Stimulated activated CD4-positive, alpha-beta T cell treated with anti-CD3 and anti-CD28 coated beads, Interleukin-15, amount 100 ng/mL, for 1 hour (primary cell): ENCODE measurements at regions not wholly inside any gene's neighbourhood (a gene's known extent, or its start where the extent isn't known, plus 50 kb on each side); places are given as distances from the start of the nearest gene placed in this dataset.
"Not testable (repeated sequence)": the region's sequence is repeated elsewhere in the genome, so short reads cannot be mapped to it uniquely, and the experiment has no call there.

Experiments
- DNase-seq, 2 donors: peaks; one replicate each; pipeline ENCODE4 v3.0.0-alpha.2; 2020; ENCODE audit warnings: low read depth in 1 of 2, low spot score in 1 of 2

DNA sequence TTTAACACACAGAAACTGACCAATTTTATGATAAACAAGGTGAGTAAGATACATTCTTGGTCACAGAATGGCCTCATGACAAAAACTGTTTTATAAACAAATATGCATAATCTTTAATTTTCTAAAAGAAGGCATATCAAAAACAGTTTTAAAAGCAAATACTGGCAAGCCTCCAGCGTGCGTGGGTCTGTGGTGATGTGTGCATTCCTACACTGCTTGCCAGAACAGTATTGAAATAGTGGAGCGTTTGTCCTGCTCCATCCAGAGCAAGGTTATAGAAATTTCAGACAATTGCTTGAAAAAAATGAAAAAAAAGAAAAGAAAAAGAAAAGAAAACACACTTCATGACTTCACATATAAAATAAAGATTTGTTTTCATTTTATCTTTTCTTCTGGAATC is 140.9 kb downstream of the MZT1 start:
- no peak for DNase-seq

DNA sequence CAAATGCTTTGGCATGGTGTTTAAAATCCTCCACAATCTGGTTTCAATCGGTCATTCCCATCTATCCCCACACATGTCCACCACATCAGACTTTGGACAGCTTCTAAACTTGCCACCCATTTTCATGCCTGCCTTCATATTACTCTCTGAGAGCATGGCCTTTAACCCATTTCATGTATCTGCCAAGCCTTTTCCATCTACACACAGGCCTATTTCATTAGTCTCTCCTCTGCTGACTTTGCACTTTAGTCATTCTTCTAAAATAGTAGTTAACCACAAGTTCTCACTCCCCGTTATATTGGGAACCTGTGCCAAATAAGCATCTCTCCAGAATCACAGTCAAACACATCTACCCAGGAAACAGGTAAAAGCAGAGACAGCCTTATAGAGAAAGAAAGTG is 142.2 kb downstream of the MZT1 start:
- DNase-seq, result no peak

DNA sequence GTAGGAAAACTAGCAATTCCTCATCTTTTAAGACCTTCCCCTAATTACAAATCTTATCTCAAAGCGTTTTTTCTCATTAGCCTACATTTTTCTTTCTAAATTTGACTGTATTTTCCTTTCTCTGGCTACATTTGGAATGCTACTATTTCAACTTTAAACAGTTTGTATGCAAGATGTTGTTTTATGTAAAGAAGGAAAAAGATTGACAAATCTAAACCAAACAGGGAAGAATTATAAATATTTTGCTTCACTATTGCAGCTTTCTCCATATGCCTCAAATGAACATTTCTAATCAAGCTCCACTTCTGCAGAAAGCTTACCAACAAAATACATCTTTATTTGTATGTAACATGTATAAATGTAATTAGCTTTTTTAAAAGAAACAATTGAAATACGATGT is 156.2 kb downstream of the MZT1 start:
- no peak for DNase-seq

DNA sequence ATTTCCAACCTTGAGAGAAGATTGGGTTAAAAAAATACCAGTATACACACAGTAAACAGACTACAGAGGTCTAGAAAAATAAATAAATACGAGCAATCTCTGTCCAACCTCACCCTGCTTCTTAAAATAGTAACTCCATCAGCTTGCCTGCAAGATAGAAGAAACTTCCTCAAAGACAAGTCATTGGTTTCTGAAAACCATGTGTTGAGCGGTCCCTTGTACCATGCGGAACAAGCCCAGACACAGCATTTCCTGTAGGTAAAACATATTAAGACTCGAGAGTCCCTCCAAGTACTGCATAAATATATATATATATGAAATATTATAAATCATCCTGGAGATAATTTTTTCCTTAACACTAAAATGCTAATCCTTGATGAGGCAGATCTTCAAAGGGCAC is 157.4 kb downstream of the MZT1 start:
- no peak for DNase-seq

DNA sequence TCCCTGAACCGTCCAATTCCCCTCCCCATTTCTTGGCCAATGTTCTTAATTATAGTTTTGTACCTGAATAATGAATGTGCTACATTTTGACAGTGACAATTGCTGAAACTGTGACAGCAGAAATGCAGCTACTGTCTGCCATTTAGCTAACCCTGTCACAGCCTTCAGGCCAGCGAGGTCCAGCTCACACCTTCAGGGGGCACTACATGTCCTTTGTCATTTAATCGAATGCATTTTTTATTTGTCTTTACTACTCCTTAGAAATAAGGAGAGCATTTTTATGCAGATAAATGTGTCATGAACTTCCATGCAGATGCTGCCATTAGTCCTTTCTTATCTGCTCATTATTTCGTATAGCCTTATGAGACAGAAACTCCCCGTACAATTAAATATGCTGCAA is 159.9 kb downstream of the MZT1 start:
- DNase-seq, result no peak

DNA sequence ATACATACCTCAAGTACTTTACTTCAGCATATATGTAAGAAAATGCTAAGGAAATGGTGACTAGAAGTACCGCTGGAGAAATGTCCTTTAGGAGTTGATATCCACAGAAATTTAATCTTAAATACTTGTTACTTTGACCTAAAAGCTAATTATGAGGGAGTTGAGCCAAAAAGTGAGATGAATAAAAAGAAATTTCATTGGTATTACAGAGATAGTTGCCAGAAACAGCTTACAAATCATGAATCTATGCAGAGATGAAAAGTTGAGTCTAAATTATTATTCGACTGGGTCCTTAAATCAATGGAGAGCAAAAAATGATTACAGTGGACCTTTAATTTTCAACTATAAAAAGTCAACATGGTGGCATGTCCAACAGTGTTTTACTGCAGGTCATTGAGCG is 160.9 kb downstream of the MZT1 start:
- DNase-seq, result no peak

DNA sequence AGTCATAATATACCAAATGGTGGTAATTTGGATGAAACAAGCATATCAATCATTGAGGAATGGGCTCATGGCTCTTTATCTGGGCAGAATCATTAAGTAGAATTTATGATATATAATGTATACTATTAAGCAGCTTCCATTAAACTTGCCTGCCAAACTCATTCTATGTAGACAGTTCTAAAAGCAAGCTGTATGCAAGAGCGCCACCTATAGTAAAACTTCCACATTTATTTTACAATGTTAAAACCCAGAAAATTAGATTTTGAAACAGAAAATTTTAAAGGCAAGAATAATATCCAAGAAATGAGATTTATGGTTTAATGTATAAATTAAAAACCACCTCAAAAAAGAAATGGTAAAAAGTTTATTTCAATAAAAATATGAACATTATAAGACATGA is 161.5 kb downstream of the MZT1 start:
- no peak for DNase-seq

DNA sequence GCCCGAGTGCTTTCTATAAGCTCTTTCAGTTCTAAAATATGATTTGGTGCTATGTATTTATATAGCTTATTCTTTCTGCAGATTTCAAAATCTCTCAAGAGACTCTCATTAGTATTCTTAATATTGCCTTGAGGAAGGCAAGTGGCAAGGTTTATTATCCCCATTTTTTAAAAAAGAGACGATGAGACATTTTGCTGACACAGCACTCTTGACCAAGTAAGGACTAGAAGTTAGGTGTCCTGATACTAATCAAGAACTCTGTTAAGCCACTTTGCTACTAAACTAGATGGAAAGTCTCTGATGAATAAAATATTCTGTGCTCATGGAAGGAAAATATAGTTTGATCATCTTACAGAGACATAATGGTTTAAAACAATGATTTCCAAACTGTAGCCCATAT is 164.7 kb downstream of the MZT1 start:
- no peak for DNase-seq

DNA sequence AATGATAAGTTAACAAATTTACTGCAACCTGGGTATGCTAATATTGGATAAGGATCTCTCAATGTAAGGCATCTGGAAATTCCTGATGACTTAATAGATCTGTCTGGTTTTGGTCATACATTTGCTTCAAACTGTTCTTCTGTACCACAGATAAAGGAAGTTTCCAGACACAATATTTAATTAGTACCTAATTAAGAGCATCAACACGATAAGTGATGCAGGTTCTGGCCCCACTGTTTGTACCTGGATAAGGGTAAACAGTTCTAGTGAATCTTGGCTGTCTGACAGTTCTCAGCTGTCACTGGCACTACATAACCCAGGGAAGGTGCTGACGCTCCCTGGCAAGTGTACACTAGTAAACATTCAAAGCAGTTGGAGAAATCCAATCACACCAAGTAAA is 165.6 kb downstream of the MZT1 start:
- DNase-seq, result no peak

DNA sequence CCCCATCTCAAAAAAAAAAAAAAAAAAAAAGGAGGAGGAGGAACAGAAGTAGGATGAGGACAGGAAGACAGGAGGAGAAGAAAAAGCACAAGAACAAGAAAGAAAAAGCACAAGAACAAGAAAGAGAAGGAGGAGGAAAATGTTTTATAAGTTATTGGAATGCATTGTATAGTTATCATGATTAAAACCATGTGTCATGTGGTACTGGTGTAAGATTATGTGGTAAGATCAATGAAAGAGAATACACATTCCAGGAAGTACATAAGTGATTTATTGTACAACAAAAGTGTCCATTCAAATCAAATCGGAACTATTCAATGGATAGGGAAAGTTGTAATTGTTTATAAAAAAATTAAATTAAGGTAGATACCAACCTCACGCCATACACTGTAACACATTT is 167.7 kb downstream of the MZT1 start:
- DNase-seq, result no peak

DNA sequence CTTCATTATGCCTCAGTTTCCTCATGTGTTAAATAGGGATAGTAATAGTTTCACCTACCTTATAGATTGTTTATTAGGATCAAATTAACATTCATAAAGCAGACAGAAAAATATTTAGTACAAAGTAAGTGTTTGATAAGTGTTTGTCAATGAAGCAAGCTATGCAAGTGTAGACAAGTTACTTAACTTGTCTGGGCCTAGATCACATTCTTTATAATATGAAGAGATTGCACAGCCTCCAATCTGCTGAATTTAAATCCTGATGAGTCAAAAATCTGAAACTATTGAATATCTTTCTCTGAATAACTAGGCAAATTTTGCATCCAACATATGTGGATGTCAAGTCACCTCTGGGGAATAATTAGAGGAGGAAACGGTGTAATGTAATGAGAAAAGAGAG is 170.5 kb downstream of the MZT1 start:
- DNase-seq, result no peak

DNA sequence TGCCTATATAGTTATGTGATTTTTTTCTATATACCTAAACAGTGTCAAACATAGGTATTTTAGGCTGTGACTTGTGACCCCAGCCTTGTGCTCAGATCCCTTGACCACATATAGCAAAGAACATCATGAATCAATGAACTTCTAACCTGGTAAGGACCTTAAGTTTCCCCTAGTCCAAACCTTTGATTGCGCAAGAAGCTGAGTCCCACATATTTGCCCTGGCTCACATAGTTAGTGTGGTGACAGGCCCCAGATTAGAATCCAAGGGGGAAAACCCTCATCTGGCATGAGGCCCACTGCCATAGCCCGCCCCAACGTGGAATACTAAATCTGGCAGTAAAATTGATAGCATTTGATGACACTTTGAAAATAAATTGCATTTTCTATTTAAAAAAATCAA is 171.8 kb downstream of the MZT1 start:
- no peak for DNase-seq

DNA sequence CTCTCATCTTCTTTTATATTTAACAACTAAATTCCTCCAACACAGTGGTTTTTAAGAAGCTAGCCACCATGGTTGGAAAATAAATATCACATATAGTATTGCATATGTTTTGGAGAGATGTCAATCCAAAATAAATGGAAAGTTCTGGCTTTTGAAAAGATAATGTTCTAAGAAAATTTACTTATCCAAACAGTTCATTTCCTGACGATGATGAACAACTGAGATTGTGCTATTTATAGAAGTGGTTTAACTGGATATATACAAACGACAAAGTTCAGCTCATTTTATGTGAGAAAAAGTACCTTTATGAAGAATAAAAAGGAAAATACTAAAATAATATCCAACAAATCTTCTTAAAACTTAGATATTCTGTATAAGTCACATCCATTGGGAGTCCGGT is 174.7 kb downstream of the MZT1 start:
- no peak for DNase-seq

DNA sequence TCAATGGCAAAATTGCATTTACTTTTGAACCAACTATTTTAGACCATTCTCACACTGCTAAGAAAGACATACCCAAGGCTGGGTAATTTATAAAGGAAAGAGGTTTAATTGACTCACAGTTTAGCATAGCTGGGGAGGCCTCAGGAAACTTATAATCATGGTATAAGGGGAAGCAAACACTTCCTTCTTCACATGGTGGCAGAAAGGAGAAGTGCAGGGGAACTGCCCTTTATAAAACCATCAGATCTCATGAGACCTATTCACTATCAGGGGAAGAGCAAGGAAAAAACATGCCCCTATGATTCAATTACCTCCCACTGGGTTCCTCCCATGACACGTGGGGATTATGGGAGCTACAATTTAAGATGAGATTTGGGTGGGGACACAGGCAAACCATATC is 181.5 kb downstream of the MZT1 start:
- DNase-seq, result not testable (repeated sequence)

DNA sequence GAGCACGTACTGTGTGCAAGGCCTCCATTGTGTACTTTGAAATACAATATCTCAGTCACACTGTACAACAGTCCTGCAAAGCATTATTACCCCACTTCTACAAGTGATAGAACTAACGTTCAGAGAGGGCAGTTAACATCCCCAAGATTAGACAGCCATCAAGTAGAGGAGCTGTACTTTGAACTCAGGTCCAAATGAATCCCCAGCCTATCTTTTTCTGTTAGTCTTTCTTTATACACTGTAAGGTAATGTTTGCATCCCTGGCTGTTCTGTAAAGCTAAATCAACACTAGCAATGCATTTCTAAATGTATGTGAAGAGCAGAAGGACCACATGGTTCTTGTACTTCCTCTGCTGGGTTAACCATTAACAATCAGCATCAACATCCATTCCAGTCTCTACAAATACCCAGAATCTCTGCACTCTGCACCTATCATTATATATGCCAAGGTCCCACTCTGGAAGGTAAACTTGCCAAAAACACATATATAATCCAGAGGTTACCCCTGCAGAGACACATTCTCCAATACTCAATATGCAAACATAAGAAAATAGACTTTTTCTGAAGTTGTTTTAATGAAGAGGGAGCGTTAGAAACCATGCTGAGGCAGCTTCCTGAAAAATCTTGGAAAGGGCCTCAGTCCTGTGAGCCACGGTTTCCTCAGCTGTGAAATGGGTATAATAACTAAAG is 182.3 kb downstream of the MZT1 start:
- DNase-seq, result no peak

DNA sequence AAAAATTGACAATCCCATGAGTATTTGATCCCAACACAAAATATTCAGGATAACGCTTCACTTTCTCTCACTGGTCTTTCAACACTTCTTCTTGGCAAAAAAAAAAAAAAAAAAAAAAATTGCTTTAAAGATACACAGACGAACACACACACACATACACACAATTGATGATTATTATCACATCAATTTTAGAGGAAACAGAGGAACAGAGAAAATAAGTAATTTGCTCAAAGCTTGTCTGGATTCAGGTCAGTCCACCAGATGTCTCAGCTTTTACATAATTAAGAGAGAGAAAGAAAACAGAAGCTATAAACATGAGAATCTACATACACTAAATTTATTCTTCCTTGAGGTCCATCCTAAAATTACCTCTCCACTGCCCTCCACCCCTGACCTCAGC is 183.4 kb downstream of the MZT1 start:
- DNase-seq, result no peak

DNA sequence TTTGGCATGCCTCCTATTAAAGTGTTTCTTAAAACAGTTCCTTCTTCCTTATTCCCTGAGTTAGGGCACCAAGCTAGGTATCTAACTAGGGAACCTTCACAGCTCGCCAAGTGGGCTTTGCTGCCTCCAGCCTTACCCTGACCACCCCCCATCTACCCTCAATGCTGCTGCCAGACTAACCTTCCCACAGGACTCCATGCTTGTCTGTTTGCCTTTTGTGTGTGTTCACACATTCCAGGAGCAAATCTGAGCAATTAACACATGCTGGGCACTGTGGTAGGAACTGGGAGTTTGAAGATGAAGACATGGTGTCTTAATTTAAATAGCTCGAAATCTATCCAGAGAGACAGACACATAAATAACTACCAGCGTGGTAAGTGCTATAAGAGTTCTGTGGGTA is 185.2 kb downstream of the MZT1 start:
- DNase-seq, result no peak

DNA sequence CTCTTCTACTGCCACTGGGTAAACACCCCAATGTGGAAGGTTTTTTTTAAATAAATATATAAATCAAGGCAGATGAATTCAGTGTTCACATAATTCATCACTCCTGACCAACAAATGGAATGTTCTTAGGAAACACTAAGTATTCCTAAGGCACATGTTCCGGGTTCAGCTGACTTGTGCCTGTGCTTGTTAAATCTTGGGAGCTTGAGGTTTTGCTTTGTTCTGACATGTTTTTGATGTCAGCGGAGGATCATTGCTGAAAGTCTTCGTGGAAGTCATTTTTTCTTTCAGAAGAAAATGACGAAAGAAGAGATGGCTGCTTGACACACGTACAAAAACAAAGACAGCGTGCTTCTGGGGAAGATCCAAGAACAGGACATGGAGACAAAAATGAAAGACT is 185.8 kb downstream of the MZT1 start:
- no peak for DNase-seq

DNA sequence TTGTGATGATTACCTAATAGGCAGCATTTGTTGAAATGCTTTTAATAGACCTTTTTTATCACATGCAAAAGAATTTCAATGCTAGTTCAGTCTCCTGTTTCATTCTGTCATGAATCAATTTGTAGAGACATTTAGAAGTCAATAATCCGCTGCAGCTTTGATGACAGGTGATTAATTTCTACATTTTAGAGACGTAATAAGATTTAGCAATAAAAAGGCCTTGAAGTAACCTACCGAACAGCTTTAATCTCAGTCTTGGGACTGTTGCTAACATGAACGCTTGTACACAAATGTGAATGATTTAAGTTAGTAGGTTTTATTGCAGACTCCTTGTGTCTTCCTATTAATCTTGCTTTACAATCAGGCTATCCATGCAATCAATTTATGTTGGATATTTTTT is 186.5 kb downstream of the MZT1 start:
- no peak for DNase-seq

DNA sequence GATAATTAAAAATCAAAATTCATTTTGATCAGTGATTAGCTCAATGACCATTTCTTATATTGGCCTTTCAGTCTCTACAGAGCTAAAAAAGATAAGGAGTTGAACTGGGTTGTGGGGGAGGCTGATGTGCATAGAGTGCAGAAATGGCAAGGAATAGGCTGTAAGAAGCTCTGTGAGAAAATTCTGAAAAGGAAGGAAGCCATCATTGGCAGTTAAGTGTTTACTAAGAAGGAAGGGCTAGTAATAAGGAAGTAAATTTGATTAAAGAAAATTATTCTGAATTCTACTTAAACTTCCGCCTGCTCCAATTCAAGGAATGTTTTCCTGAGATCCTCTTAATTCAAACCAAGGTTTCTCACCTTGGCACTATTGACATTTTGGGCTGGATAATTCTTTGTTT is 187.5 kb downstream of the MZT1 start:
- DNase-seq, result no peak

DNA sequence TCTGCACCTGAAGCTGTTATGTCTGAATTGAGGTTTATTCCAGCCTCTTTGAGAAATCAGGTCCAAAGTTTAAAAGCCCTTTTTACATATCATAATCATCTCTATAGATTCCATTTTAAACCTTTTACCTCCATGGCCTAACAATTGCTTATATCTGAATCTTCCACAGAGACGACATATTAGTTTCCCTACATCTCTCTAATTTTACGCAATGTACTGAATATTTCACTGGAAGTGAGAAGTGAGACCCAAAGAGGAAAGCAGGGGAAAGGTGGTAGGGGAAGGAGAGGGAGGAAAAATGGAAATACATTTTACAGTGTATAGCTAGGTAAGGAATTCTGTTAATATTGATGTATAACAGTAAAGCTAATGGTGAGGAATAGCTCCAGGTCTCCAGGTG is 189.6 kb downstream of the MZT1 start:
- no peak for DNase-seq

DNA sequence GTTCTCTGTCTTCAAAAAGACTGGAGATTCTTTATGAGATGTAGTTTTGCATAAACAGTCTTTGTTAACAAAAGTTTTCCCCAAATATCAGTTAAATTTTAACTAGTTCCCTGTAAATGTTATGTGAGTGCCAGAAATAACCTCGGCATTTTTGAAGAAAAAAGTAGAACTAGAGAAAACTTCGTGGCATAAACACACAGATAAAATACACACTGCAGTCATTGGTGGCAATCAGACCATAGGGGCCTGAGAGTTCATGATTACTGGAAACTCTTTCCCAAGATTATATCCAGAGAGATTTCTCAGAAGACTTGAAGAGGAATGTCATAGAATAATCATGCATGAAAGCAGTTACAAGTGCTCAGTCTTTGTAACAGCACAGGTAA is 190.0 kb downstream of the MZT1 start:
- no peak for DNase-seq

DNA sequence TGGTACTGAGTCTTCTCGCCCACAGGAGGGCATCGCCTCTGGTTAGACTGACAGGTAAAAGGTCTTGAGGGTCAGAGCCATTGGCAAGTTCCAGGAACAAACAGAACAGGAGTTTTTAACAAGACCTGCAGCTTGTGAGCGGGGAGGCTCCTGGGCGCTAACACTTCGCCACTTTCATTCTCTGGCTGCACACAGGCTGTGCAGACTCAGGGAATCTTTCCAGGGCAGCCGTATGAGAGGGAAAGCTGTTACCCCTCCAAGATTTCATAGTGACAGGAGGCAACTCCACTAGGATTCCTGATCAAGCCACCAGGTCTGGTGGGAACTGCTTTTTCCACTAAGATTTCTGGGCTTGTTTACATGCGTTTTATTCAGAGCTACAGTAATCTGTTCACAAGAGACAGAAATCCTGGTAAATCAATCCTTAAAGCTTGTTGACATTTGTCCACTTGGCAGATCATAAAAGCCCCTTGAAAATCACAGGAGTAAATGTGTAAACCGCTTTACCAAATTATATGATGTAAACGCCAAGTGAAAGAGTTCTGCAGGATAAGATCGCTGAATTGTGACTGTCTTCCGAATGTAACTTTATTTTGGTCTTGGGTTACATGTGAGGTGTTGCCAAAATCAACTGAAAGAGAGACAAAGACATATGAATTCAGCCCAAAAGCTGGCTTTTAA is 190.6 kb downstream of the MZT1 start:
- no peak for DNase-seq
